Activated CD8-positive, alpha-beta memory T cell treated with anti-CD3 and anti-CD28 coated beads, Interleukin-2, amount 50 U/mL, for 1 hour (primary cell): ENCODE measurements at regions not wholly inside any gene's neighbourhood (a gene's known extent, or its start where the extent isn't known, plus 50 kb on each side); places are given as distances from the start of the nearest gene placed in this dataset.

Experiments used
- DNase-seq: peaks from one replicate; pipeline ENCODE4 v3.0.0-alpha.2; 2020; ENCODE audit errors: extremely low read depth

GRCh38 chr2:133667085-133667484 lies 98.8 kb upstream of the NCKAP5 start:
- no peak for DNase-seq

DNA sequence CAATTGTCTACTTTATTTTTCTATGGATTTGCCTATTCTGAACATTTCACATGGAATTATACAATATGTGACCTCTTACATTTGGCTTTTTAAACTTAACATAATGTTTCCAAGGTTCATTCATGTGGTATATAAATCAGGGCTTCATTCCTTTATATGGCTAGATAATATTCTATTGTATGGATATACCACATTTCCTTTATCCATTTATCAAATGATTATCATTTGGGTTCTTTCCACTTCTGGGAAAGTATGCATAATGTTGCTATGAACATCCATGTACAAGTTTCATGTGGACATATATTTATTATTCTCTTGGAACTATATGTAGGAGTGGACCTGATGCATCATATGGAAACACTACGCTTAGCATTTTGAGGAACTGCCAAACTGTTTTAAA lies 99.7 kb upstream of the NCKAP5 start:
- no peak for DNase-seq

GRCh38 chr2:133668547-133668946 lies 100.3 kb upstream of the NCKAP5 start:
- no peak for DNase-seq

DNA sequence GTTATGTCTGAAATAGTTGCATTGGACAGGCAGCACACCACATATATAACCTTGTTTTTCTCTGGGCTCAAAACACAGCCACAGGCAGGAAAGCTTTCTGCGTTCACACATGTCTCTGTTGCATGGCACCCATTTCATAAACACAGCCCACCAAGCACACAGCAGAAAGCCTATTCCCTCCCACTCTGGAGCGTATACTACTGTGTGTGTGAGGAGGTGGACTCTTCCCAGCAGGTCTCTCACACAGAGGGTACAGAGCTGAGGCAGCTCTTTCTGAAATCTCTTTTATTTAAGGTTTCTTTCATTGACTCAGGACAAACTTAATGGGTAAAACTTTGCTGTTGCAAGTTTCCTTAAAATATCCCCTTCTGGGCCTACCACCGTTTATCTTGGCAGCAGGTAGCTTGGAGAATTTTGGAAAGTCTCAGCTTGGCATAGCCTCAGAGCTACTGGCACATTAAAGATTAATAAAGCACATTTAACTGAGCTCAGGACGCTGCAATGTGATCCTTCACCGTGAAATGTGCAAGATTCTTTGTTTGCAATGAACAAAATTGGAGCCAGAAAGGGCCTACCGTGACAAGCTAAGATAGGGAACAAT lies 105.1 kb upstream of the NCKAP5 start:
- DNase-seq, result no peak

GRCh38 chr2:133674066-133674432 lies 105.8 kb upstream of the NCKAP5 start:
- no peak for DNase-seq

DNA sequence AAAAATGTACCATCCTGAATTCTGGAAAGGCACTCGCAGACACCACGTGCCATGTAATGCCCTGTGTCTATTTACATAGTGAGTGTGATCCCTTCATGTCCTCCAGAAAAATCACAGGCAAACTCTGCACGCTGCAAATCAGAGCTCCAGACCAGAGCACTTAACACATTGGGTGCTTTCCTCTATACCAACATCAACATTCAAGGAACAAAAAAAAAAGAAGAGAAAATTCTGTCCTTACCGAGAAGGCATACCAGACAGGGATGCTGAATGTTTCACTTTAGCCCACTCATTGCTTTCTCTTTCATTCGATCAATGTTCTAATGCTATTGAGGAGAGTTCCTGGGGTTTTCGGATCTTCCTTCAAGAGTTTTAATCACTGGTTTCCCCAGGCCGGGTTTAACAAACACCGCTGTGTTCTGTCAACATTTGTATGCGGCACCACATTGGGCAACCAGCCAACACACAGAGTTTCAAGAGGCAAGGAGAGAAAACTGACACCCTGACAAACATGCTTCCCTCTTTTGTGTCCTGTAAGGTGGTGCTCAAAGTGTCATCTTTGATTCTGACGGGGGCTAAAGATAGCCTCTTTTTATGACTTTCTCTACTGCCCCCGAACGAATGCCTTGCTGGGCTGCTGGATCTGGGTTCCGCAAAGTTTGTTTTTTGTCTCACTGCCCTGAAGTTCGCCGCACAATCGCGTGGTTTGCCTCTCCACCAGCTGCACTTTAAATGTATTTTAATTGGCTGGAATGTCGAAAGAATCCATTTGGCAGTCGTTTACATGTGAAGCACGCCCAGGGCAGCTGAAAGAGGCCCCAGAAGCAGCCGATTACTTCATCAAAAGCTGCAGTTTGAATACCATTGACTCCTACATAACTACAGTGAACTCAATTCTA lies 106.4 kb upstream of the NCKAP5 start:
- no peak for DNase-seq

DNA sequence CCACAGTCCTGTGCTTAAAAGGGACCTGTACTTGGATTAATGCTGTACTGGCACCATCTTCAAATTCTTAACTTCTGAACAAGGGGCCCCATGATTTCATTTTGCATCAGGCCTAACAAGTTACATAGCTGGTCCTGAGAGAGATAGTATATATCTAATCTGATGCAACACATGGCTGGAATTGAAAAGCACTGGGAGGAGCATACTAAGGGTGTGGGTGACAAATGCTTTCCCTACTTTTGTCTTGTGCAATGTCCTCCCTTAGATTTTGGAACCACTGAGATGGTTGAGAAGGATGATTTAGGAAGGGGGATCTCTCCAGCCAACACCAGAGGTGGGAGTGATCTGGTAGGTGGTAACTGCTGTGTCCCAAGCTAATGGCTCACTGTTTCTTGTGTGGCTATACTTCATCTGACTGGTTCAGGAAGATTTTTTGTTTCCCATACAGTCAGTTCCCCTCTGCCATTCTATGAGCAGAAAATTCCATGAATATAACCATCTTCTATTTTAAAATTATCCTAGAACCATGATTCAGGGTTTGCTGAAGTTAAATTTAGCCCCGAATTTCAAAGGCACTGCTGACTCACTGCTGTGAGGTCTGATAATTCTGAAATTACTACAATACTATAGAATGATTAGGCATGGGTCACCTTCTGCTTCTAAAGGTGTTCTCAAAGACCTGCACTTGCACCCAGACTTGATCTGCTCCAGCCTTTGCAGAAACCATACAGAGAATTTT lies 108.3 kb upstream of the NCKAP5 start:
- DNase-seq, result no peak

DNA sequence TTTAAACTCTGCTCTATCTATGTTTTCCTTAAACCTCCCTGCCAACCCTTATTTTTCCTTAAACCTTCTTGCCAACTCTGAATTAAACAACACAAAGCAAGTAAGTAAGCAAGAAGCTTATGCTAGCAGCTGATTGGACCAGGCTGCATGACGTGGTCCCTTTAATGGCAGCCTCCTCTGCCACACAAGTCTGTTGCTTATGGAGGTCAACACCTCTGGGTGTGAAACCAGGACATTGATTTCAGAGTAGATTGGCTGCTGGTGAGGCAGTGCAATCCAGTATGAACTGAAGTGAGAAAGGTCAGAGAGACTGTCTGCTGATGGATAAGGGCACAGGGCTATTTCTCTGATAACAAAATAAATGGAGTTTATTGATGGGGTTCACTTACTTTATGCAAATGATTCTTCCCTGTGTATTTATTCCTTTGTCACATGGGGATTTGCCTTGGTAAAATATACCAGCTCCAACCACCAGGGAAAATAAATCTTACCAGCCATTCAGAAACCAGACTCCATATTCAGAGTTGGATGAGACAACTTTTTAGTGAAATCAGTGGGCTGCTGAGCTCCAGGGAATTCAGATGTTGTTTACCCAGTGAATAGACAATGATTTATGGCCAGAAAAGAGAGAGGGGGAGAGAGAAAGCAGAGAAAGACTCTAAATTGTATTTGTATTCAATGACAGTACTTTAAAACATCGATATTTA lies 112.2 kb upstream of the NCKAP5 start:
- DNase-seq, result no peak

DNA sequence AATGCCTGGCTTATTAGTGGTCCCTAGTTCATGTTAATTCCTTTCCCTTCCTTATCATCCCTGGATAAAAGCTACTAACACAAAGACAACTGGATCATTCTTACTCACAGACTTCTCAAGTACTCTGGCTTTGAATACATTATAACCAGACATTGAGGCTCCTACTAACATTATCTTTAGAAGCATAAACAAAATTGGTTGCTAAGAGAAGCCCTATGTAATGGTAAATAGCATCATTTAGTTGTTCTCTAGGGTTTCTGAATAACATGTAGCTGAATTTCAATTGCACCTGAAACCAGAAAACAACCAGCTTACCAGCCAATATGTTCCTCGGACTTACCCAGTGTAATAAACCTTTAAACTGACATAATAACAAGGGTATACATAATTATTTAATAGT lies 114.1 kb upstream of the NCKAP5 start:
- no peak for DNase-seq

DNA sequence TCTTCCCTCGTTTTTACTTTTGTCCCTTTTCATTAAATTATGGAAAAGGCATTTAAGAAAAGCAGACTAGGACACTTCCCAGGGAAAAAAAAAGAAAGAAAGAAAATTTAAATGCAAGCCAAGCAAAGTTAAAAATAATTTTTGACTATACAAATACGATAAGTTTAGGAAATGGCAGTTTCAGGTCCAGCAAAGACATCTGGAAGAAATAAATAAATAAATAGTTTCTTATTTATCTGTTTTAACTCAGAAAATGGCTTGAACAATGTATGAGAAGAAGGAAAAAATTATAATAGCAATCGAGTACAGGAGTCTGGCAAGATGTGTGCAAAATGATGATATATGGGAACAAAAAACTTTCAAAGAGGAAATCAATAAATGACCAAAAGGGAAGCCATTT lies 114.6 kb upstream of the NCKAP5 start:
- no peak for DNase-seq

DNA sequence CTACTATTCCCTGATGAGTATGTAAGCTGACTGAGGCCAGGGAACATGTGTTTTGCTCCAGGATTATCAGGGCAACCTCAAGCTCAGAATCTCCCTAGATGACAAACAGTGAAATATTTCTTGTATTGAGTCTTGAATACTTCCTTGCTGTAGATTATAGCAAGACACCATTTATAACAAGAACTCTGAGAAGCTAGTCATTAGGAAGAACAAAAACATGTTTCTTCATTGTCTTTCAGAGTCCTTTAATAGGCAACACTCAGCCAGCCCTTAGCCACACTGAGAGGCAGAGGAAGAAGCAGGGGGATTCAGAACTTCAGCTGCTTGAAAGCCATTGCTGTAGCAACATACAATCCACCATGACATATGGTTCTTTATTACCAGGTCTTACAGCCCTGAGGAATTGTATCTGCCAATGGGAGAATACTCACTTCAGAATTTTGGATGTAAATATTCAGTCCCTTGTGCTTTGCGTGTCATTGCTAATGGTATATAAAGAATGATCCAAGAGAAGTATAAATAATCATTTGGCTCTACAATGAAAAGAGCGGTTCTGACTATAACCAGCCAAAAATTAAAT lies 117.5 kb upstream of the NCKAP5 start:
- no peak for DNase-seq

DNA sequence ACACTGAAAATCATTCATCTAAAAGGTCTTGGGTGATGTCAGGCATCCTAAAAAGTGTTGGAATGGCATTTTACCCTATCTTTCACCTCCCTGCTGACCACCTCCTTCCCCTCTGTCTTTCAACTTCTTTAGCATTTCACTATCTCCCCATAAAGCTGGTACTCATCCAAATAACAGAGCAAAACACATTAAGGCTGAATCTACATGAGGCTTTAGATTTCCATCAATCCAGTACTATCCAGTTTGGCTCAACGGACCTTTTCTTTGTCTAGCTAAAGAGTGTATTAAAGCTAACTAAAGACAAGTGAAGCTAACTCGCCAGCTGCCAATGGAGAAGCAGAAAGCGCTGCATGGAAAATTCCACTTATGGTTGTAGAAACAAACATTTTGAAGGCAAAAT lies 122.5 kb upstream of the NCKAP5 start:
- no peak for DNase-seq

DNA sequence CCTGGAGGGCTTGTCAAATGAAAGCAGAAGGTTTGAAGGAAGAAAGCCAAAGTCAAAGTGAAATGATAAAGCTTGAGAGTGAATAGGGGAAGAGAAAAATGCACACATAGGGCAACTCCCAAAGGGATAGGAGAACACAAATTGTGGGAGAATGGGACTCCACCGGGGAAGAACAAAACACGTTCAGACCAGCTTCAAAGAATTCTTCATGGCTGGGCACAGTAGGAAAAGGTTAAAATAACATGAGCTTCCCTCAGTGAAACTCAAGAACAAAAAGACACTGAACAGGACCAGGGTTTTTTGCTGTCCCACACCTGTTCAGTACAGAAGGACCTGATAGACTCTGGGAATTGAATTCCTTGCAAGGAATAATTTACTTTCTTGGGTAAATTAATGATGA lies 123.1 kb upstream of the NCKAP5 start:
- no peak for DNase-seq

DNA sequence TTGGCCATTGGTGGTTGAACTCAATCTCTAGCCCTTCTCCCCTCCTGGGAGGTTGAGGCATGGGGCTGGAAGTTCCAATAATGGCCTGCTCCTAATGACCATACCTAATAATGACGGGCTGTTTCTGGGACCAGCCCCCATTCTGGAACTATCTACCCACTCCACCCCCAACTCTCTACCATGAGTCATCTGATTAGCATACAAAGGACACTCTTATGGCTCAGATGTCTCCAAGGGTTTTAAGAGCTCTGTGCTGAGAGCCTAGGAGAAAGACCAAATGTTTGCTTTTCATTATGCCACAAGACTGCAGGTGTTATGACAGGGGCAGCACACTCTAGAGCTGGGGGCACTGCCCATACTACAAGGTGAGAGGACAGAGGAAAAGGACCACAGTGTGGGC lies 137.0 kb upstream of the NCKAP5 start:
- no peak for DNase-seq

GRCh38 chr2:133710613-133711012 lies 142.3 kb upstream of the NCKAP5 start:
- DNase-seq, result no peak

GRCh38 chr2:133711201-133711600 lies 142.9 kb upstream of the NCKAP5 start:
- no peak for DNase-seq

DNA sequence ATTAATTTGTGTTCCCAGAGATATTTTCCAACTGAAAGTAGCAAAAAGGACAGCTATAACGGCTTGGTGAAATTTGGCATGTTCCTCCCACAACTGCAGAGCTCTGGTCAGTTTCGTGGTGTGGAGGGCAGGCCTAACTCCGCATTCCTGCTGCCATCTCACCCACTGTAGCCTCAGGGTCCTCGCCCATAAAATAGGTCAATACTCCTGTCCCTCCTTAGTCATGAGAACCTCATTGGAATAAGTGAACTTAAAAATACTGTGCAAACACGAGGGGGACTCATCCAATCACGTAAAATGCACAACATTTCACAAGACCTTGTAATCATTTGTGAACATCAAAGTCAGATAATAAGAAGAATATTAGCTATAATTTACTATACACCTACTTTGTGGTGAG lies 143.5 kb upstream of the NCKAP5 start:
- DNase-seq, result no peak

DNA sequence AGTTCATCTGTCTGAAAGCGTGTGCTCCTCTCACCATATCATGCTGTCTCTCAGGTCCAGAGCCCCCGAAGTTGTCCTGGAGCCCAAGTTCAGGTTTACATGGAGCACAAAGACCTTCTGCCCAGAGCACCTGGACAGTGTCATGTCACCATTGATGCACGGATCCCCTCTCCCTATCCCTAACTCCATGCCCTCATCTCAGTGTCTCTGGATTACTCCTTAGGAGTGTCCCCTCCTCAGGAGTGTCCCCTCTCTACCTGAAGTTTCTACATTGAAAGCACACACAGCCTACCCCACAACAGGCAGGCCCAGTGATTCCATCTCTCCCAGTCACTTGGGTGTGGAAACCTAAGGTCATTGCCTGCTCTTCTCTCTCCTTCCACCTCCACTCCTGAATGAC lies 144.1 kb upstream of the NCKAP5 start:
- no peak for DNase-seq

DNA sequence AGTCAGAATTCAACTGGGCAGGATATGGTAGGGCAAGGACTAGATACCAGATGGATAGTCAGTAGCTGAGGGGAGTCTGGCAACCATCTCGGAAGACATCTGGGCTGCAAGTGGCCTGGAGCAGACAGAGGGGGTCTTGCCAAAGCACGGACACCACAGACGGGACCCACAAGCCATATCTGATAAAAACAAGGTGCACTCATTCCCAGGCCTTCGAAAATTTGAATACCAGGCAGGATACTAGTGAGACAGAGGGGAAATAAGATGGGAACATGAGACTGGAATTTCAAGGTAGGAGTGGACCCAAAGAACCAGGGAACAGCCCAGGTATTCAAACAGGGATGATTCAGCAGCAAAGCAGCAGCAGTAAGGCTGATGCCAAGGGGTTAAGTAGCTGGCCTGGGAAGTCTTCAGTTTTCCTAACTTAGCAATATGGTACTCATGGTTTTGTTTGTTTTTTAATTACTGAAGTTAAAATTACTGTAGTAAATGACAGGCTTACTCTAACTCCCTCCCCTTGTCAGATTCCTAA lies 144.9 kb upstream of the NCKAP5 start:
- no peak for DNase-seq

DNA sequence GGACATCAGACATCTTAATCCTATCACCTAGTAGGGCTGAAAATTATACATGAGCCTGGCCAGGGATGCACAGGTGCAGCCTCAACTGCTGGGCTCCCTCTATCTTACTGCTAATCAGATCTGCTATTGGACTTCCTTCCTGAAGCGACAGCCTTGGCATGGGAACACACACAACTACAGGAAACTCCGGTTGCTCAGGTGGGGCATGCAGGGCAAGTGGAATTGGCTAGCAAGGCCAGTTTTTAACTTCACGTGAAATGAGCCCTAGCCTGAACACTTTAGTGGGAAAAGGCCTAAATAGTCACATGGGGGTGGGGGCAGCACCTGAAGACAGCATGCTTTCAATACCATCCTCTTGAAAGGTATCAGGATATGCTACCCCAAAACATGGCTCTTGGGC lies 147.9 kb upstream of the NCKAP5 start:
- DNase-seq, result no peak

DNA sequence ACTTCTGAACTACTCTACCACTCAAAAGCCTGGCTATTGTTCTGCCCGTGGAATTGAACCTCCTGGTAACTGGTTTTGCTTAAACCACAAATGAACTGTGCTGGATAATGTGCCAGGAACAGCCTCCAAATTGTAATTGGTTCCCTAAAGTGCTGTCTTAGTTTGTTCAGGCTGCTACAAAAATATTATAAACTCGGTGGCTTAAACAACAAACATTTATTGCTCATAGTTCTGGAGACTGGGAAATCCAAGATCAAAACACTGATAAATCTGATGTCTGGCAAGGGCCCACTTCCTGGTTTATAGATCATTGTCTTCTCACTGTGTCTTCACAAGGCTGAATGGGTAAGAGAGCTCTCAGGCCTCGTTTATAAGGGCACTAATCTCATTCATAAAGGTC lies 149.2 kb upstream of the NCKAP5 start:
- no peak for DNase-seq
